ENCODE measurements at regions not wholly inside any gene's neighbourhood (a gene's known extent, or its start where the extent isn't known, plus 50 kb on each side); places are given as distances from the start of the nearest gene placed in this dataset.
A peak's percentile ranks its signal among the peaks of the same experiment; 100 is the strongest.
"Not testable (repeated sequence)": the region's sequence is repeated elsewhere in the genome, so short reads cannot be mapped to it uniquely, and the experiment has no call there.

DNA sequence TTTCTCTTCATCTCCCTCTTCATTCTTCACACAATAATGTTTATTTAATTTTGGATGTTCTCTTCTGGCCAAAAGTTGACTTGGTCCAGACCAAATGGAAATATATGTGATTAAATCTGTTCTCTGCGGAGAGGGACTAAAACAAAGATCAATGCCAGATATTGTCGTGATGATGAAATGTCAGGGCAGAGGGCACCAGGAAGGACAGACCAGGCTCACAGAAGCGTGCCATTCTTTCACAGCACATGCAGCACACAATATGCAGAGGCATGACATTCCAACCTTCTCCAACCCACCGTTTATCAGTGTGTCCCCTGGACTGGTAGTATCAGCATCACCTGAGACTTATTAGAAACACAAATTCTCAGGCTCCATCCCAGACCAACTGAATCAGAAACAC, 125.2 kb upstream of the PLGLB2 start:
- ATAC-seq = not testable (repeated sequence)

DNA sequence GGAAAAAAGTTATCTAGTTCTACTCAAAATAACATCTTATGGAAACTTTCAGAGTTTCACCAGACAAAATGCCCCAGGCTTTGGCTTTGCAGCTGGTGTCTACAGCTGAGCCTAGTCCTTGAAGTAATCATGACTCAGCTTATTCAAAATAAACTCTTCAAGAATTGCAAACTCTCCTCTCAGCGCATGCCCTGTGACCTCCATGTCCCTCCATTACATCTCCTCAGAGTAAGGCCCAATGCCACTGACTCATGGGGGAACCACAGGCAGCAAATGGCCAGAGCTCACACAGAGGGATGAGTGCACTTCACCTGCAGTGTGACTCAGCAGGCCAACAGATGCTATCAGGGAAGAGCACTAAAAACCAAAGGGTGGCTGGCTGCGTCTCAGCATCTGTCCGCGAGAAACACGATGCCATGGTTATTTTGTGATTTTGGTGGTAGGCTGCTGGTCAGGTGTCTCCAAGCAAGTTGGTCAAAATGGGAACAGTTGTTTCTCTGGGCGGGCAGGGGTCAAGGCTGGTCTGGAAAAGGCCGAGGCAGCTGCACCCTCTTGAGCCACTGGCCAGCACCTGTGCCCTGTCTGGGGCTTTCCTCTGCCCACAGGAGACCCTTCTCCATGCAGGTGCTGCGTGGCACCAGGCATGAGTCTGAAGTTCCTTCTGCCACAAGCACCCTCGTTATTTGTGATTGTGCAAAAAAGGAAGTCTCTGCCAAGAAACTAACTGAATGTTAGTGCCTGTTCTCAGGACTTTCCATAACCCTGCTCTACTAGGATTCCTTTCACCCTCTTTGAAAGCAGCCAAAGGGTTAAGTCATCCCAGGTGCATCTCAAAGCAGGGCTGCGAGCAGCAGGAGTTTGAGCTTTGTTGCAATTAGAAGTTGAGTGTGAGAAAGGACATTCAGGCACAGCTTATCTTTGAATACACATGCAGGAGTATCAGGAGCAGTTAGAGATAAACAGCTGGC, 118.1 kb upstream of the PLGLB2 start:
- peak; percentile 73 for ATAC-seq

DNA sequence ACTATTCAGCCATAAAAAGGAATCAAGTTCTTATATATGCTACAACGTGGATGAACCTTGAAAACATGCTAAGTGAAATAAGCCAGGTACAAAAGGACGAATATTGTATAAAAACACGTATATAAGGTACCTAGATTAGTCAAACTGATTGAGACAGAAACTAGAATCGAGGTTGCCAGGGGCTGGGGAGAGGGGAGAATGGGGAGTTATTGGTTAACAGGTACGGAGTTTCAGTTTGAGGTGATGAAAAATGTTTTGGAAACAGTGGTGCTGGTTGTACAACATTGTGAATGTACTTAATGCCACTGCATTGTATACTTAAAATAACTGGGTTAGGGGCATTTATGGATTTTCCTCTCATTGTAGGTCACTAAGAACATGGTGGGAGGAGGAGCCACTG, 117.0 kb upstream of the PLGLB2 start:
- ATAC-seq = not testable (repeated sequence)

DNA sequence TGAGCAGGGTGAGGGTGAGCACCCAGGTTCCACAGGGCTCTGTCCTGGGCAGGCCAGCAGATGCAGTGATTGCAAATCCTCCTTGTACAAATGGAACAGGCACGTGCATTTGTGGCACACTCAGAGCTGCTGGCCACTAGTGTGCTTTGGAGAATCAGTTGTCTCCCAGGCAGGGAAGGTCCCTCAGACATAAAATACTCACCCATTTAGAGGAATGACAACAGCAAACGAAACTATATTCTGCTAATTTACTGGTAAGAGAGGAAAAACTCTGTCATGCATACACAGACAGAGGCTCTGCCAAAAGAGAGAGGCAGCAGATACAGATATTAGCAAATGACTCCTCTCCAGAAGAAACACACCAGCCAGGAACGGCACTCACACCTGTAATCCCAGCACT, 116.5 kb upstream of the PLGLB2 start:
- ATAC-seq = not testable (repeated sequence)

DNA sequence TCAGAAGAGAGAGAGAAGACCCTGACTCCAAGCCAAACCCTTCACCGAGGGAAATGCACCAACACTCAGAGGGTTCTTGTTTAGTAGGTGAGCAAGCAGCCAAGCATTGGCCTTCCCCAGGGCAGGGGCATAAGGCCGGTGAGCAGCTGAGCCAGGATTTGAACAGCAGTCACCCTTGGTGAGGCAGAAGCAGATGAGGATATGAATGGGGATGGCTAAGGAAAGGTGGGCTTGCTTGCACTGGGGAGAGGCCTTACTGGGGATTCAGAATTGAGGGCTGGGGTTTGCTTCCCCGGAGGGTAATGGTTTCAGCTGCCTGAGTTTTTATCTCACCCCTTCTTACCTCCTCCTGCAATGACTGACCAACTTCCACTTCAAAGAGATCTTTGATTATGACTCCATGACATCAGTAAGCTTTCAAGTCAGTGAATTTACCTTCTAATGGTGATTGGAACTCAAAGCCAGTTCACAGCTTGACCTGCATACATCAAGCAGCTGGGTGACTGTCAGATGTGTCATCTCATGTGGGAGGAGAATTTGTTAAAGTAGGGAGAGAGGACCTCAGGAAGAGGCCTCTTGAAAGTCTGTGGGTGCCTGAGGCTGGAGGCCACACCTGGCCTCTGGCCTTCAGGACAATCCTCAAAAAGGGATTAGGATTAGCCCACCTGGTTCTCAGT, 114.5 kb upstream of the PLGLB2 start:
- not testable (repeated sequence) for ATAC-seq

DNA sequence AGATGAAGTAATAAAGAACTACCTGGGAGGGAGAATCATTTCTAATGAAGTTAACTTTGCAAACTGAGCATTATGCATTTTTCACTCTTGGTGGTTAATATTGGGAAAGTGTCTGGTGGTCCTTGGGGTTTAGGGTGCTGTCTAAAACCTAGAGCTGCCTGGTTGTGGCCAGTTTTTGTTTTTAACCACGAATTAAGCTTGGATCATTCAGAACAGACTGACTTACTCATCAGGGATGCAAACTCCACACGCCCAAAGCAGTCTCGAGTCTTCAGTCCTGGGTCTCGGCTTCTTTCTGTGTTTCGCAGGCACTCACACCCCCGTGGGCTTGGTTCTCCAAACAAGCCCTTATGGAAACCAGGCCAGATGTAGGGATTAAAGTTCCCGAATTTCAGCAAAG, 113.8 kb upstream of the PLGLB2 start:
- not testable (repeated sequence) for ATAC-seq

DNA sequence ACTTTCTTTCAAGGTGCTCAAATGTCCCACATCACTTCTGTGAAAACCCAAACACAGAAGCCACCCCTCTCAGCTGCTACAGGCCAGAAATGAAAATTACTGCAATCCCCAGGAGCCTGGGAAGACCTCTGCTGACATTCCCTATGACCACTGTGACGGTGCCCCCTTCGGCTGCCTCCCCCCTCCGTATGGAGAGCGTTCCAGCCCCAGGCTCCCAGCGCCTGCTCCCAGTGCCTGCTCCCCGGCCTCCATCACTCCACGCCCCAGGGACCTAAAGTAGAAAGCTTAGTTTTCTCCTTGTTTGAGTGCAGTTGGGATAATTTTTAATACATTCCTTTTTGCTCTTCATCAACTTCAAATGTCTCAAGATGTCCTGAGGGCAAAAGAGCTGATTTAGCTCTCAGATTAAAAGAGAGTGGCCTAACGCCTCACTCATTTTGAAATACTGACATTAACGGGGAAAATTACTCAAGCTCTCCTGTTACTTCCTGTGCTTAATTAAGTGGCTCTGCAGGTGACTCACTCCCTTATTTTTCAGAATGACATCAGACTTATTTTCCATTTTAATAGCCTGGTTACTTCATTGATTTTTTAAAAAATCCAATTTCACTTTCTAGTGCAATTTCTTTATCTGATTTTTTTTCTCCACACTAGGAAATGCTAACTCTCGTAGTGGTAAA, 112.8 kb upstream of the PLGLB2 start:
- ATAC-seq = peak; percentile 64

DNA sequence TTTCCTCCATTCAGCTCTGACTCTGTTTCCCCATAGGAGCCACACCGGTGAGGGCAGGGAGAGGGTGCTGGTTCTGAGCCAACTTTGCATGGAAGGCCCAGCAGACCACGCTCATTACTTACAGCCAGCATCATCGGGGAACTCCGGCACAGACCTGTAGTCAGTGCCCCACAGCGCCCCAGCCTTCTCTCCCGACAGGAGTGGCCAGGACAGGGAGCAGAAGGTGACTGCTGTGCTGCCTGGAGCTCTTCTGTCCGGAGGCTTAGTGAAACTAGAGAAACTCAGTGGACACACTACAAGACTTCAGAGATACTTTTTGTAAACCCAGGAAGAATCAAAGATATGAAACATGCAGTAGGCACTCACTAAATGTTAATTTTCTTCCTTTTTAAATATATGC, 111.6 kb upstream of the PLGLB2 start:
- not testable (repeated sequence) for ATAC-seq

DNA sequence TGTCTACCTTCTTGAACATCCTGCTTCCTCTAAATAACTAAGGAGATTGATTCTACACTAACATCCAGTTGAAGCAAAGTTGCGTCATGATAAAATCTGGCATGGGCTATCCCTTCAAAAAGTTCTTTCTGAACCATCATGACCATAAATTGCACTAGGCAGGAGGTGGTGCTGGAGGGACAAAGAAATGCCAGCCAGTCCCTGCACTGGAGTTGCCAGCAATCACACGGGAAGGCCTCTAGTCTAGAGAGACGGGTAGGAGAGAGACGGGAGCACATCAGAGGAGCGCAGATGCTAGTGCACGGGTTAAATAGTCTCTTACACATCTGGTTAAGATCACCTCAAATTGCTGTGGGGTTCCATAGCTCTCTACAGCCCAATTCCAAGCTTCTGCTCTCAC, 111.2 kb upstream of the PLGLB2 start:
- ATAC-seq = not testable (repeated sequence)

DNA sequence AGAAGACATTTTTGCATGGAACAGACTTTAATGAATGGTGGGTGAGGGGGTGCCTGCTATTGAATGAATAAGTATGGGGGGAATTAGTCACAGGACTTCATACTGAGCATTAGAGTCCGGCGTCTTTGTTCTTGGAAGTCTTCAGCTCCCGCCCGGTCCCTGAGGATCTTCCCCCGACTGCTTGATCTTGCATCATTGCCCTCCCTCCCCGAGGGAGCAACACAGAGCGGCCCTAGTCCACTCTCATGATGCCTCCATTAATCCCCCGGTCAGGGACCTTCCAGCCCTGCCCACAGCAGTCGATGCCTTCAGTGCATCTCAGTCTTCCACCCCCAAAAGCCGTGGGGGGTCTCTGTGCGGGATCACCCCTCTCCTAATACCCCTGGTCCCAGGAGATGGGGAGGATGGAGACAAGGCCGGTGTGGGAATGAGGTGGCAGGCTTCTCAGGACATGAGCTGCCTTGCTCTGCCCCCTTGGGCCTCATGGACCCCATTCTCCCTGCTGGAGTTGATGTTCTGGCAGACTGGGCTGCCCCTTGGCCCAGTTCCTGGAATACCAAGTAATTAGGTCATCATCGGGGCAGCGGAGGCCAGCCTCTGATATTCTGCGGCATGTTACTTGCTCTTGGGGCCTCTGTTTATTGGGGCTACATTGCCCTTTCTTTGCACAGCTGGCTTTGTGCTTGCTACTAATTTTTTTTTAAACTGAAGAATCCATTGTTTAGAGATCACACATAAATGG, 110.5 kb upstream of the PLGLB2 start:
- ATAC-seq = not testable (repeated sequence)

DNA sequence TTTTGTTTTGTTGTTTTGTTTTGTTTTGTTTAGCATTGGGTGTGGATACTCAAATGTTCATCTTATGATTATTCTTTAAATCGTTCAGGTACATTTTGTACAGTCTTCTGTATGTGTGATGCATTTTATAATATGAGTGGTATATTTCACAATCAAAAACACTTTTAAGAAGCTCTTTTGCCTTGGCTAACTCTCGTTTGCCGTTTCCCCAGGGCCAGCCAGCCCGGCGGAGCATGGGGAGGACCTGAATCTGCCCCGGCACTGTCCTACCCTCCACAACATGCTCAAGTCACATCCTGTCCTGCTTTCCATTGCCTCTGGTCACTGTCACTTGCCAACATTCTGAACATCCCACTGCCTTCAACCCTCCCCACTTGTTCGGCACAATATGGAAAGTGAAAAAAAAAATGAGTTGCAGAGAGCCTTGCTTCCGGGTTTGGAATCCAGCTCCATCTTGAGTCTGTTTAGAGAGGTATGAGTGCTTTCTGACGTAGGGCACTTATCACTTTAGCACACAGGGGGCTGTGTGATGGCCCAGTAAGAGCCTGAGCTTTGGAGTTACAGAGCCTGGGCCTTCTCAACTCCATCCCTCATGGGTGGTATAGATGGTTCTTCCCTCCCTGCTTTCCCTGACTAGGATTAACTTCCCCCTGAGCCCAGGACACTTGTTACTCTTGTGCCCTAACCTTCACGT, 109.6 kb upstream of the PLGLB2 start:
- not testable (repeated sequence) for ATAC-seq

DNA sequence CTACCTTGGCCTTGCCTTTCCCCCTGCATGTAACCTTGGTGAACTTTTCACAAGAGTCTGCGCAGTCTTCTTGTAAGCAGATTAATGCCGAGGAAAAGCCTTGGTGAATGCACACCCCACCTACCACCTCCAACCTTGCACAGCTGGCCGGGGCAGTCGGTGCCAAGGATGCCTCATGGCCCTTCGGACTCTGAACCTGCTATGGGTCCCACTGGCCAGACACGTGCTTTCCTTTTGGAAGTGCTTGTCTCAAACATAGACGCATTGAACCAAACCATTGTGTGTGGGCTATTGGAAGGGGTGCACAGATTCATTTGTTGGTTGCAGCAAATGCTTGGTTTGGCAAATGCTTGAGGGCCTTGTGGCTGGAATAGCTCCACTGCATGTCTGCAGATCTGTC, 109.0 kb upstream of the PLGLB2 start:
- not testable (repeated sequence) for ATAC-seq

DNA sequence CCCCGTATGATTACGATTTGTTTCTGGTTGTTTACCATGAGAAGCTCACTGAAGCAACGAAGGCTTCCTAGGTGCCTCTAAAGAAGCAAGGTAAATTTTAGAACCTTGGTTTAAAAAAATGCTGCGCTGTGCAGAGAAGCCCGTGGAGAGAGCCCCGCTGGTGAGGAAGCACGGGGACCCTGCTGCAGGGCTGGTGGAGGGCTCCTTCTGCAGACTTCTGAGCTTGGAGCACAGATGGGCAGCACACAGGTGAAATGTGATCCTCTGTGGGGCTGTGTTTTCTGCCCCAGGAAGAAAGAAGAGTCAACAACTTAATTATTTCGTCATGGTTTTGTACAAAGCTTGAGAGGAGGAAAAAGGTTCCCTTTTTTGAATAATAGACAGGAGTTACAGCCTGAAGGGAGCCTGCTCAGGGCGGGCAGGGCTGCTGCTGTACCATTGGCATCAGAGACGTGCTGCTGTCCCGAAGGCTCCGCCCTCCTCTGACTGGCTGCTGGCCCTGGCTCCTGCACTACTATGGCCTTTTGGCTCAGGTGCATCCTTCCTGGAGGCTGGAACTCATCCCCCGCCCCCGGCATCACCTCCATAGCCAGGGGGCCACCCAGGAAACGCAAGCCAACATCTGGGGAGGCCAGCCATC, 108.0 kb upstream of the PLGLB2 start:
- ATAC-seq = peak; percentile 63

DNA sequence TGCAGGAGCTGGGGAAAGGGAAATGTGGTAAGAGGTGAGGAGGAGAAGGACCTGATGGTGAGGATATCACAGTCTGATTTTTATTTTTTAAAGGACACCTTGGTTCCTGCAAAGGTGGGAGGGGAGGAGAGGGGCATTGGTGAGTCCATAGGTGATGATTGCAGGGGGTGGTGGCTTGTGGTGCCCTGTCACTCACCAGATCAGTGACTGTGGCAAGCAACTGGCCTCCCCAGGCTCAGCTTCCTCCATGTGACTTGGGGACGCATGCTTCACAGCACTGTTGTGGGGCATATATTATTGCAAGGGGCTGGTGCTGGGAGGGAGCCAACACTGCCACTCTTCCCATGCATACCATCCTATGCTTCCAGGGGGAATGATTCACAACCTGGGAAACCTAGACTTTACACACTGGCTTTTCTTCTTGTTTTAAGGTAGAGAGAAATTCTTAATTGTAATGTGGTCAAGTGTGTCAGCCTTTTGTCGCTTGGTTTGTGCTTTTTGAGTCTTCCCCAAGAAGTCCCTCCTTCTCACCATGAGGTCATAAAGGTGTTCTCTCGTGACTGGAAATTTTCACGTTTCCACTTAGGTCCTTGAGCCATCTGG, 106.8 kb upstream of the PLGLB2 start:
- not testable (repeated sequence) for ATAC-seq

DNA sequence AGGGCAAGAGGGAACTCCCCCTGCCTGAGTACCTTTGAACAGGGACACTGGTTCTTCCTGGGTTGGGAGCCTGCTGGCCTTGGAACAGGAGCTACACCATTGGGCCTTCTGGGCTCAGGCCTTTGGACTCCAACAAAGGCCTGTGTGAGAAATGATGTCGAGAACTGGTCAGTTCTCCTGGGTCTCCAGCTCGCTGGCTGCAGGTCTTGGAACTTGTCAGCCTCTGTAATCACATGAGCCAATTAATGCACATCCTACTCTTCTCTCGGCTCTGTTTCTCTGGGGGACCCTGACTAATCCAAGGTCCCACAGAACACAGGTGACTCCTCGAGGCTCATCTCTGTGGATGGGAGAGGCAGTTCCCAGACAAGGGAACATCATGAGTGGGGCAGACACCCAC, 104.7 kb upstream of the PLGLB2 start:
- not testable (repeated sequence) for ATAC-seq

DNA sequence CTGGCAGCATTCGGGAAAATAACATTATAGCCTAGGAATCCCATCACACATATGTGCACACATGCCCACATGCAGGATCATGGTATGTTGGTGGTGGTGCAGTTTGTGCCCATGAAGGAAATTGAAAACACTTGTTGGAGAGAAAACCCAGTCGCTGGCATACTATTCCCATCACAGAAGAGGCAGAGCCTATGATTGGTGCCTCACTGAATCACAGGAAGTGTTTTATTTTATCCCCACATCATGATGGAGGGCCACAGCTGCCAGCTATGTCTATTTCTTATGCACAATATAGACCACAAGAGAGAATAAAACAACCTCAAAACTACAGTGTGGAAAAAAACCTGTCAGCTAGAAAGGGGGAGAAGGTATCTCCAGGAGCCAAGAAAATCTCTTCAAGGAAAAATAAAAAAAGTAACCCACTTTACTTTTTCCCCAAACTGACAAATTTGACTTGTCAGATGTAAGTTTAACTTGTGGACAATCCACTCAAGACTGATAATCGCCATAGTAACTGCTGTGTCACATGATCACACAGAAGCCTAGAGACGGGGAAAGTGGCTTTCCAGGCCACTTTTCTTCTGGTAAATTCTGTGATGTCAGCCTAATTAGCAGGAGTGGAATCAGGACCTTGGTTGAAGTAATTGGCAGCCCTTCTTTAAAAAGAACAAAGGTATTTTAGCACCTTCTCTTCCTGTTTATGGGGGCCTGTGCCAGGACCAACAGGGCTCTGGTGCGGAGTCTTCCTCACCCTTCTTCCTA, 100.0 kb upstream of the PLGLB2 start:
- ATAC-seq = not testable (repeated sequence)

DNA sequence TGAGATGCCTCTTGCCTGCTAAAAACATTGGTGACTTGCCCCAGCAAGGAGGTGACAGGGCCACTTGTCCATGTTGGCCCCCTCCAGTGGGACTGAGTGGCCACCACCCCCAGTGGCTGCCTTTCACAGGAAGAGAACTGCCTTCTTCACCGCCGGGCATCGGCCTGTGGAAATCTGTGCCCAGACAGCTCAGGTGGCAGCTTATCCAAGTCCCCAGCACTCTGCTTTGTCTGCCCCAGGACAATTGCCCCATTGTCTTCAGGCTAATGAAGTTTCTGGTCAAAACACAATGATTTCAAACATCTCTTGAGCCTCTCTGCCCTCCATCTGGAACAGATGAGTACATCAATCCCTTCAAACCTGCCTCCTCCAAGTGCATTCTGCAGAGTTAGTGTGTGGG, 99.1 kb upstream of the PLGLB2 start:
- ATAC-seq = not testable (repeated sequence)

DNA sequence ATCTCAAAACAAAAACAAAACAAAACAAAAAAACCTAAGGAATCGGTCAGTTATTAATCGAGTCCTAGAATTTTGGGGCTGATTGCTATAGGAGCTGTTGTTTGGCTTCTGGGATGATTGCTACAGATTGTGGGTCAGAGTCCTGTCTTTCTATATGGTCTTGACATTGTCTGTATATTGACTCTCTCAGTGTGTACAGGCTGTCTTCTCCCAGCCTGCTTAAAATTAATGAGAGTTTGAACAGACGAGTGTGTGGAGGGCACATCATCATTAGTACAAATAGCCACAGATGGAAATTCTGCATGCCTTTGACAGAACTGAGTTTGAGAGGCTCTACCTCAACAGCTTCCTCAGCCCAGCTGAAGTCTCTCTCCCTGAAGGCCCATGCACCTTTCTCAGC, 98.0 kb upstream of the PLGLB2 start:
- ATAC-seq = not testable (repeated sequence)

DNA sequence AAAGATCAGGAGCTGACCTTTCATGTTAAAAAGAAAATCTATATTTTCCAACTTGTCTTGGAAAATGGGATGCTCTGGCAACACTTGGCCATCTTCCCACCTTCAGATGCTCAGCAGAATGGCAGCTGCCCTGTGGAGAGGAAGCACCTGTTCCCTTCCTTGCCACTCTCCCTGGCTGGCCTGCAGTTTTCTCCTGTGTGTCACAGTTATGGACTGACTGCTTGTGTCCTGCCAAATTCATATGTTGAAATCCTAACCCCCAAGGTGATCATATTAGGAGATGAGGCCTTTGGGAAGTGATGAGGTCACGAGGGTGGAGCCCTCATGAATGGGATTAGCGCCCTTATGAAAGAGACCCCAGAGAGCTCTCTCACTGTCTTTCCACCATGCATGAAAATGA, 97.0 kb upstream of the PLGLB2 start:
- not testable (repeated sequence) for ATAC-seq

DNA sequence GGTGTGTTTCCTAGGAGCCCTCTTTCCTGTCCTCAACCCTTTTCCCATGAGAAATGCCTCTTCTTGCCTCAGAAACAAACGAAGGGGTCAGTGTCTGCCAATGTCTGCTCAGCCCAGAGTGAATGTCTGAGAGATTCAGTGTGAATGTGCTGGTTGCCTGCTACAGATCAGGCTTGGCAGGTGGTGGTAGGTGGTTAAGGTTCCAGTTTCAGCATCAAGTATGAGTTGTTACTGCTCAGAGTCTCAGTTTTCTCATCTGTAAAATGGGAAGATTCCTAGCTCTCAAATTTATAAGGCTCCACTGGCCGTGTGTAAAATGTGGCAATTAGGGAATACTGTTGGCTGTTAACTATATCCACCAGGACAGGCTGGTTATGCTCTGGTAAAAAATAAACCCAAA, 96.3 kb upstream of the PLGLB2 start:
- ATAC-seq = not testable (repeated sequence)
